H1 (cell line): ENCODE measurements at regions not wholly inside any gene's neighbourhood (a gene's known extent, or its start where the extent isn't known, plus 50 kb on each side); places are given as distances from the start of the nearest gene placed in this dataset.

Experiments used
- CTCF ChIA-PET: fragments of 300-600 bp; sonication (Branson Sonifier 250); formaldehyde crosslinking; loops from one replicate; lab custom pipeline; 2021; ENCODE audit not compliant: partially characterized antibody; lab: Charles Lee
- POLR2A ChIA-PET: fragments of 300-600 bp; sonication (Branson Sonifier 250); formaldehyde crosslinking; loops from one replicate; lab custom pipeline; 2021; ENCODE audit warnings: inconsistent platforms; ENCODE audit not compliant: partially characterized antibody; lab: Charles Lee
- DNase-seq, 2 experiments: peaks; one replicate each; pipeline versions ENCODE4 v3.0.0 to v3.0.0-alpha.2; 2010 to 2022; ENCODE audit warnings: low spot score in 2 of 2, low read depth in 1 of 2, mixed read lengths in 1 of 2
- FAIRE-seq: peaks from 2 replicates; lab custom pipeline; 2011; peaks lifted over from hg19 to GRCh38; lab: Jason Lieb, UNC
- H2AFZ ChIP-seq: 2 replicates; pipeline ENCODE4 v1.8.1; 2012; ENCODE audit warnings: low read length, inconsistent platforms
- H2AK5ac ChIP-seq: 2 replicates; pipeline ENCODE4 v1.6.1; 2013; ENCODE audit warnings: low read depth, low read length
- H2BK120ac ChIP-seq: replicated peaks from 2 replicates; pipeline ENCODE3; 2013; ENCODE audit warnings: low read depth, low read length, inconsistent platforms
- H2BK12ac ChIP-seq: 2 replicates; pipeline ENCODE4 v1.6.1; 2013; ENCODE audit warnings: low read depth, low read length
- H2BK15ac ChIP-seq: 2 replicates; pipeline ENCODE4 v1.6.1; 2013; ENCODE audit warnings: low read length
- H2BK20ac ChIP-seq: 2 replicates; pipeline ENCODE4 v1.6.1; 2013; ENCODE audit warnings: low read length
- H2BK5ac ChIP-seq: 2 replicates; pipeline ENCODE4 v1.6.1; 2013; ENCODE audit warnings: low read depth, low read length
- H3K14ac ChIP-seq: 2 replicates; pipeline ENCODE4 v1.6.1; 2013; ENCODE audit warnings: inconsistent platforms; ENCODE audit not compliant: insufficient read length
- H3K18ac ChIP-seq: 2 replicates; pipeline ENCODE4 v1.6.1; 2013; ENCODE audit warnings: low read length; ENCODE audit errors: extremely low read depth
- H3K23ac ChIP-seq: 2 replicates; pipeline ENCODE4 v1.6.1; 2013; ENCODE audit warnings: inconsistent platforms; ENCODE audit not compliant: insufficient read length
- H3K23me2 ChIP-seq: 2 replicates; pipeline ENCODE4 v1.6.1; 2013; ENCODE audit warnings: low read depth, low read length
- H3K27ac ChIP-seq: 2 replicates; pipeline ENCODE4 v1.6.1; 2011; ENCODE audit warnings: low read depth, low read length, inconsistent platforms
- H3K27me3 ChIP-seq, 4 experiments: replicated peaks in 1 of 4; 1 replicate in 1 of 4; 2 replicates in 3 of 4; pipeline versions ENCODE4 v1.6.1 to v1.8.1; 2011 to 2013; ENCODE audit warnings: low read length in 3 of 4, mild to moderate bottlenecking in 3 of 4, inconsistent platforms in 2 of 4, mixed read lengths in 2 of 4, moderate library complexity in 1 of 4; ENCODE audit not compliant: control insufficient read depth in 3 of 4, insufficient read depth in 3 of 4; ENCODE audit errors: extremely low read depth in 1 of 4
- H3K36me3 ChIP-seq, 4 experiments: 2 replicates each; pipeline versions ENCODE4 v1.6.1 to v1.8.1; 2011 to 2013; ENCODE audit warnings: mild to moderate bottlenecking in 4 of 4, low read length in 3 of 4, moderate library complexity in 2 of 4, control low read depth in 1 of 4, inconsistent platforms in 1 of 4; ENCODE audit not compliant: insufficient read depth in 4 of 4, control insufficient read depth in 2 of 4
- H3K4ac ChIP-seq: replicated peaks from 2 replicates; pipeline ENCODE3; 2013; ENCODE audit warnings: low read length, low read depth, mixed read lengths, inconsistent platforms; ENCODE audit not compliant: insufficient read length
- H3K4me1 ChIP-seq, 4 experiments: replicated peaks in 1 of 4; 1 replicate in 1 of 4; 2 replicates in 3 of 4; pipeline versions ENCODE4 v1.6.1 to v1.8.1; 2011 to 2013; ENCODE audit warnings: low read length in 3 of 4, inconsistent platforms in 2 of 4, mixed read lengths in 1 of 4; ENCODE audit not compliant: insufficient read depth in 4 of 4, control insufficient read depth in 3 of 4
- H3K4me2 ChIP-seq, 2 experiments: 2 replicates each; pipeline versions ENCODE4 v1.6.1 to v1.8.1; 2011 to 2013; ENCODE audit warnings: low read depth in 2 of 2, low read length in 2 of 2, control low read depth in 1 of 2, inconsistent platforms in 1 of 2, mild to moderate bottlenecking in 1 of 2; ENCODE audit not compliant: insufficient read depth in 1 of 2
- H3K4me3 ChIP-seq, 4 experiments: fragments of 200-600, 300-600 bp in 1 of 4; sonication (generic), shearing (Covaris generic), sonication (Bioruptor Twin) in 1 of 4; 2 replicates each; pipeline versions ENCODE4 v1.5.1 to v1.8.1; 2011 to 2016; ENCODE audit warnings: low read length in 4 of 4, low read depth in 3 of 4, control low read depth in 2 of 4, inconsistent platforms in 2 of 4, mild to moderate bottlenecking in 2 of 4, mixed read lengths in 1 of 4, moderate library complexity in 1 of 4; ENCODE audit not compliant: insufficient read depth in 2 of 4; ENCODE audit errors: extremely low read depth in 1 of 4
- H3K56ac ChIP-seq: replicated peaks from 2 replicates; pipeline ENCODE3; 2013; ENCODE audit warnings: low read depth, mild to moderate bottlenecking, mixed read lengths, low read length, inconsistent platforms; ENCODE audit not compliant: insufficient read length
- H3K79me1 ChIP-seq: 2 replicates; pipeline ENCODE4 v1.6.1; 2013; ENCODE audit warnings: low read depth, low read length, control low read depth
- H3K79me2 ChIP-seq, 2 experiments: 2 replicates each; pipeline versions ENCODE4 v1.6.1 to v1.8.1; 2012 to 2013; ENCODE audit warnings: low read length in 2 of 2, mild to moderate bottlenecking in 2 of 2, inconsistent platforms in 1 of 2; ENCODE audit not compliant: insufficient read depth in 2 of 2, control insufficient read depth in 1 of 2
- H3K9ac ChIP-seq, 4 experiments: replicated peaks in 1 of 4; 1 replicate in 1 of 4; 2 replicates in 3 of 4; pipeline versions ENCODE4 v1.6.1 to v1.8.1; 2011 to 2013; ENCODE audit warnings: low read depth in 3 of 4, low read length in 3 of 4, control low read depth in 2 of 4, mild to moderate bottlenecking in 2 of 4, moderate library complexity in 2 of 4, inconsistent platforms in 1 of 4; ENCODE audit errors: extremely low read depth in 1 of 4
- H3K9me3 ChIP-seq, 2 experiments: 2 replicates each; pipeline versions ENCODE4 v1.6.1 to v1.8.1; 2012 to 2013; ENCODE audit warnings: mild to moderate bottlenecking in 2 of 2, moderate library complexity in 2 of 2, control low read depth in 1 of 2, inconsistent platforms in 1 of 2, low read depth in 1 of 2, low read length in 1 of 2, mixed read lengths in 1 of 2; ENCODE audit not compliant: insufficient read depth in 2 of 2
- H4K20me1 ChIP-seq, 2 experiments: replicated peaks in 1 of 2; 2 replicates each; pipeline versions ENCODE3 to v1.8.1; 2011 to 2013; ENCODE audit warnings: inconsistent platforms in 2 of 2, low read length in 2 of 2, mild to moderate bottlenecking in 1 of 2; ENCODE audit not compliant: insufficient read depth in 2 of 2, control insufficient read depth in 1 of 2
- H4K5ac ChIP-seq: 2 replicates; pipeline ENCODE4 v1.6.1; 2013; ENCODE audit warnings: low read length, low read depth, mixed read lengths, inconsistent platforms; ENCODE audit not compliant: insufficient read length
- H4K8ac ChIP-seq: 2 replicates; pipeline ENCODE4 v1.8.0; 2013; ENCODE audit warnings: mild to moderate bottlenecking, moderate library complexity, low read length, inconsistent platforms; ENCODE audit not compliant: insufficient read depth; ENCODE audit errors: extremely low read depth
- H4K91ac ChIP-seq: replicated peaks from 2 replicates; pipeline ENCODE3; 2013; ENCODE audit warnings: low read length, mixed read lengths, inconsistent platforms; ENCODE audit not compliant: insufficient read length
- CREB1 ChIP-seq: IDR thresholded peaks from 2 replicates; pipeline ENCODE4 v1.6.1; 2012; ENCODE audit warnings: inconsistent platforms
- EP300 ChIP-seq, 2 experiments: IDR thresholded peaks; 1 replicate in 1 of 2; 2 replicates in 1 of 2; pipeline ENCODE4 v1.6.1; 2011 to 2012; ENCODE audit warnings: low read depth in 2 of 2, low read length in 2 of 2, mild to moderate bottlenecking in 2 of 2, borderline replicate concordance in 1 of 2, inconsistent platforms in 1 of 2, moderate library complexity in 1 of 2
- HDAC2 ChIP-seq, 2 experiments: fragments of 300-600 bp in 1 of 2; sonication (generic) in 1 of 2; IDR thresholded peaks; 2 replicates each; pipeline ENCODE4 v1.6.1; 2011 to 2012; ENCODE audit warnings: low read depth in 2 of 2, low read length in 2 of 2, mild to moderate bottlenecking in 2 of 2, moderate library complexity in 2 of 2, borderline replicate concordance in 1 of 2, inconsistent platforms in 1 of 2
- KDM1A ChIP-seq: fragments of 200-600, 300-600 bp; sonication (generic); IDR thresholded peaks from 2 replicates; pipeline ENCODE4 v1.7.1; 2016; ENCODE audit warnings: mild to moderate bottlenecking, low read length, borderline replicate concordance
- MAX ChIP-seq: IDR thresholded peaks from 2 replicates; pipeline ENCODE4 v1.6.1; 2012; ENCODE audit warnings: inconsistent platforms
- WGBS, 2 experiments: shearing (Covaris generic) in 1 of 2; methylation state at CpG; one replicate each; pipeline versions ENCODE4 v1.1.6 to v1.1.7; 2013 to 2015; ENCODE audit warnings: low lambda C conversion rate in 2 of 2, mixed read lengths in 2 of 2, inconsistent platforms in 1 of 2, low coverage in 1 of 2, missing lambda C conversion rate in 1 of 2; ENCODE audit not compliant: insufficient replicate concordance in 2 of 2, insufficient coverage in 1 of 2, insufficient read length in 1 of 2; ENCODE audit errors: extremely low coverage in 1 of 2, missing lambda C conversion rate in 1 of 2; 5-methylcytosine and 5-hydroxymethylcytosine counted together
- TF ChIP-seq, protein P1 (sequence below): IDR thresholded peaks from 2 replicates; pipeline ENCODE4 v1.6.1; 2012; ENCODE audit warnings: low read length, inconsistent platforms

DNA sequence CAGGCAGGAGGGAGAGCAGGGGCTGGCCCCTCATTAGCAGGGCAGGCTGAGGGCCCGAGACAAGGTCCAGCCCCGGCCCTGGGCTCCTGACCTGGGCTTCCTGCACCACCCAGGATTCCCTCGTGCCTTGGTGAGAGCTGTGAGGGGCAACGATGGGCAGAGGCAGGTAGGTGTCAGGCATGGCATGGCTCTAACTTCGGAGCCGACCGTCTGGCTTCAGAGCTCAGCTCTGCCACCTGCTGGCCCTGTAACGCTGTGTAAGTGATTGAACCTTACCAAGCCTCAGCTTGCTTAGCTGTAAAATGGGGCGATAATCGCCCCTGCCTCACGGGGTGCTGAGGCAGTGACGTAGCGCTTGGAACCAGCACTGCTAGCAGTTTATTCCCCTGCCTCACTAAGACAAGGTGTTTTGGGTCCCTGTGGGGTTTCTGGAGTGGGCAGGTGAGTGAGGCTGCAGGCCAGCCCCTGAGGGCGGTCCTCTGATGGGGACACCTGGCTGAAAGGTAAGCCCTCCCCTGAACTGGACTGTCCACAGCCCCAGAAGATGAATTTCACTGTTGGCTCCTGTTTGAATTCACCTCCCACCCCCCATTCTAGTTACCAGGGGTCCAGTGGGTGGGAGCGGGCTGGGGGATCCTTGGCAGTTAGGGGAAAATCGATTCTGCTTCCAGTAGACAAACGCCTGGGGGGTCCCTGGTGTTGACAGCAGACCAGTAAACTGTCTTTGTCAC, 184.8 kb upstream of the GSE1 start:
- Histone ChIP-seq H2BK5ac (no peak overlapping the region), H3K4me3 (no peak overlapping the region), H3K9ac (no peak overlapping the region), H3K79me1 (no peaks in the 10 kb centered on the region), H3K56ac (no peak overlapping the region), H3K4me2 (no peak overlapping the region), H3K9me3 (no peaks in the 10 kb centered on the region), H3K18ac (0 out of 2 replicates have a peak overlapping the region, but pooled peaks have one; percentile 32), H4K20me1 (peaks cover 1 to 4% of the 10 kb centered on the region in 2 experiments), H3K23ac (no peak overlapping the region), H3K36me3 (no peaks in the 10 kb centered on the region), H2BK20ac (no peak overlapping the region), H3K4me1 (peaks cover 0 to 4% (median 0%) of the 10 kb centered on the region in 4 experiments; a peak in 3 of 7 replicates), H3K27me3 (no peaks in the 10 kb centered on the region; a peak in 1 of 7 replicates), H2BK120ac (no peak overlapping the region), H3K27ac (no peak overlapping the region), H3K4ac (no peak overlapping the region), H4K8ac (no peak overlapping the region; the same call in 1 of the 2 replicates), H2BK12ac (0 out of 2 replicates have a peak overlapping the region, but pooled peaks have one; percentile 60), H3K23me2 (peaks cover 10% of the 10 kb centered on the region; the same call in 1 of the 2 replicates), H4K5ac (no peak overlapping the region), H3K79me2 (no peaks in the 10 kb centered on the region), H3K14ac (no peak overlapping the region), H4K91ac (no peak overlapping the region), H2BK15ac (no peak overlapping the region), H2AK5ac (no peak overlapping the region; the same call in 1 of the 2 replicates), H2AFZ (no peak overlapping the region)
- DNase-seq = peak in 1 of 2 experiments; percentile 84
- WGBS, 2 experiments = 80% methylated on average over 17 of the region's 17 CpGs; no CpG with 5 or more reads in 1 of the 2 experiments
- ChIA-PET CTCF (interaction anchor here (0.6 to 13.4 kb wide), 46 partner anchors 8 to 563 kb away, joined by 3 to 178 read pairs (median 4); no protein-coding TSS in a partner anchor), POLR2A (interaction anchor here (1.2 kb wide), 1 partner anchor 19 kb away, joined by 3 read pairs; no protein-coding TSS in a partner anchor)
- FAIRE-seq = no peak
- TF ChIP-seq, protein P1, sequence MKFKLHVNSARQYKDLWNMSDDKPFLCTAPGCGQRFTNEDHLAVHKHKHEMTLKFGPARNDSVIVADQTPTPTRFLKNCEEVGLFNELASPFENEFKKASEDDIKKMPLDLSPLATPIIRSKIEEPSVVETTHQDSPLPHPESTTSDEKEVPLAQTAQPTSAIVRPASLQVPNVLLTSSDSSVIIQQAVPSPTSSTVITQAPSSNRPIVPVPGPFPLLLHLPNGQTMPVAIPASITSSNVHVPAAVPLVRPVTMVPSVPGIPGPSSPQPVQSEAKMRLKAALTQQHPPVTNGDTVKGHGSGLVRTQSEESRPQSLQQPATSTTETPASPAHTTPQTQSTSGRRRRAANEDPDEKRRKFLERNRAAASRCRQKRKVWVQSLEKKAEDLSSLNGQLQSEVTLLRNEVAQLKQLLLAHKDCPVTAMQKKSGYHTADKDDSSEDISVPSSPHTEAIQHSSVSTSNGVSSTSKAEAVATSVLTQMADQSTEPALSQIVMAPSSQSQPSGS = no peak
- TF ChIP-seq CREB1 = 0 out of 2 replicates have a peak, but pooled peaks have one; percentile 23
- TF ChIP-seq HDAC2 (IDR thresholded peaks at IDR 0.05; ENCODE audit: borderline replicate concordance in 1 of 2, low read depth in 2 of 2, low read length in 2 of 2) = peak in 1 of 2 experiments; percentile 96; a peak in 2 of 4 replicates
- TF ChIP-seq MAX = 0 out of 2 replicates have a peak, but pooled peaks have one; percentile 16
- TF ChIP-seq EP300 (IDR thresholded peaks at IDR 0.05; ENCODE audit: borderline replicate concordance in 1 of 2, low read depth in 2 of 2, low read length in 2 of 2) = no peak
- TF ChIP-seq KDM1A = peak; percentile 98
